Keratinocyte (primary cell): ENCODE measurements at regions not wholly inside any gene's neighbourhood (a gene's known extent, or its start where the extent isn't known, plus 50 kb on each side); places are given as distances from the start of the nearest gene placed in this dataset.
"Not testable (repeated sequence)": the region's sequence is repeated elsewhere in the genome, so short reads cannot be mapped to it uniquely, and the experiment has no call there.

ENCODE experiments used
- DNase-seq: peaks from one replicate; pipeline ENCODE4 v3.0.0-alpha.2; 2011; ENCODE audit warnings: low read depth, missing footprints, low spot score
- FAIRE-seq: peaks from 2 replicates; lab custom pipeline; 2011; peaks lifted over from hg19 to GRCh38; lab: Jason Lieb, UNC
- H2AFZ ChIP-seq: 2 replicates; pipeline ENCODE4 v1.6.0; 2012; ENCODE audit warnings: low read length, control low read depth, inconsistent platforms; ENCODE audit not compliant: control insufficient read depth
- H3K27ac ChIP-seq: 2 replicates; pipeline ENCODE4 v1.5.1; 2011; ENCODE audit warnings: low read length; ENCODE audit not compliant: control insufficient read depth, insufficient read depth
- H3K27me3 ChIP-seq: 3 replicates; pipeline ENCODE4 v1.6.0; 2011; ENCODE audit warnings: low read length; ENCODE audit not compliant: control insufficient read depth, insufficient read depth; ENCODE audit errors: extremely low read depth
- H3K36me3 ChIP-seq, 2 experiments: 2 replicates in 1 of 2; 3 replicates in 1 of 2; pipeline ENCODE4 v1.5.1; 2011; ENCODE audit warnings: low read length in 2 of 2, mild to moderate bottlenecking in 1 of 2; ENCODE audit not compliant: control insufficient read depth in 2 of 2, insufficient read depth in 2 of 2; ENCODE audit errors: extremely low read depth in 1 of 2
- H3K4me1 ChIP-seq: 3 replicates; pipeline ENCODE4 v1.5.1; 2011; ENCODE audit warnings: low read length; ENCODE audit not compliant: control insufficient read depth, insufficient read depth; ENCODE audit errors: extremely low read depth
- H3K4me2 ChIP-seq: 3 replicates; pipeline ENCODE4 v1.6.0; 2011; ENCODE audit warnings: low read depth, low read length; ENCODE audit not compliant: control insufficient read depth, insufficient read depth; ENCODE audit errors: extremely low read depth
- H3K4me3 ChIP-seq, 3 experiments: fragments of 200-600 bp in 1 of 3; sonication (generic) in 1 of 3; 2 replicates in 2 of 3; 3 replicates in 1 of 3; pipeline ENCODE4 v1.5.1; 2011 to 2016; ENCODE audit warnings: low read length in 3 of 3, mild to moderate bottlenecking in 3 of 3, control low read depth in 2 of 3, inconsistent platforms in 1 of 3, low read depth in 1 of 3, mixed read lengths in 1 of 3, mixed run types in 1 of 3, moderate library complexity in 1 of 3; ENCODE audit not compliant: control insufficient read depth in 2 of 3, insufficient read depth in 2 of 3; ENCODE audit errors: extremely low read depth in 1 of 3
- H3K79me2 ChIP-seq: 2 replicates; pipeline ENCODE4 v1.6.0; 2012; ENCODE audit warnings: low read length; ENCODE audit not compliant: control insufficient read depth, insufficient read depth
- H3K9ac ChIP-seq: 3 replicates; pipeline ENCODE4 v1.6.0; 2011; ENCODE audit warnings: low read length; ENCODE audit not compliant: control insufficient read depth, insufficient read depth; ENCODE audit errors: extremely low read depth
- H3K9me1 ChIP-seq: 3 replicates; pipeline ENCODE4 v1.6.0; 2011; ENCODE audit warnings: low read length; ENCODE audit not compliant: control insufficient read depth, insufficient read depth; ENCODE audit errors: extremely low read depth
- H3K9me3 ChIP-seq: 2 replicates; pipeline ENCODE4 v1.5.1; 2012; ENCODE audit warnings: low read depth, low read length; ENCODE audit not compliant: control insufficient read depth
- H4K20me1 ChIP-seq: 3 replicates; pipeline ENCODE4 v1.6.0; 2011; ENCODE audit warnings: low read length; ENCODE audit not compliant: control insufficient read depth, insufficient read depth; ENCODE audit errors: extremely low read depth
- EZH2 ChIP-seq: IDR thresholded peaks from one replicate; pipeline ENCODE4 v1.6.1; 2012; ENCODE audit warnings: inconsistent platforms, mild to moderate bottlenecking, low read length, moderate library complexity
- dilution Hi-C: fragments of 300-500 bp; cut with MboI; formaldehyde crosslinking; loops from one replicate; pipeline ENCODE4 v1.7.0; 2020; ENCODE audit warnings: low sequenced_read_pairs; ENCODE audit not compliant: extremely low pct_ligation_motif_present
- TF ChIP-seq, protein P1 (sequence below), 3 experiments: IDR thresholded peaks in 1 of 3; conservative IDR thresholded peaks in 1 of 3; optimal IDR thresholded peaks in 1 of 3; 2 replicates in 2 of 3; 3 replicates in 1 of 3; pipeline versions ENCODE3 to v1.5.1; 2011; ENCODE audit warnings: low read length in 3 of 3, mild to moderate bottlenecking in 3 of 3, moderate library complexity in 2 of 3, control low read depth in 1 of 3, inconsistent platforms in 1 of 3; ENCODE audit not compliant: insufficient read depth in 2 of 3; ENCODE audit errors: extremely low read depth in 1 of 3

- no peaks in the 10 kb centered on the region for H3K79me2 ChIP-seq
- H3K9me3 ChIP-seq, result no peaks in the 10 kb centered on the region
- FAIRE-seq (no peak), DNase-seq (no peak)
- H3K27me3 ChIP-seq, result no peaks in the 10 kb centered on the region
- no peaks in the 10 kb centered on the region for H4K20me1 ChIP-seq
- no peaks in the 10 kb centered on the region for H3K9me1 ChIP-seq
- dilution Hi-C loops, result no loop called here
- no peaks in the 10 kb centered on the region for H3K36me3 ChIP-seq
- H3K4me2 ChIP-seq, result no peak overlapping the region
- H3K9ac ChIP-seq, result no peak overlapping the region
- H2AFZ ChIP-seq, result no peak overlapping the region
- no peaks in the 10 kb centered on the region for H3K4me1 ChIP-seq
- H3K4me3 ChIP-seq, result no peak overlapping the region
- TF ChIP-seq EZH2, result no peak
- TF ChIP-seq, protein P1, sequence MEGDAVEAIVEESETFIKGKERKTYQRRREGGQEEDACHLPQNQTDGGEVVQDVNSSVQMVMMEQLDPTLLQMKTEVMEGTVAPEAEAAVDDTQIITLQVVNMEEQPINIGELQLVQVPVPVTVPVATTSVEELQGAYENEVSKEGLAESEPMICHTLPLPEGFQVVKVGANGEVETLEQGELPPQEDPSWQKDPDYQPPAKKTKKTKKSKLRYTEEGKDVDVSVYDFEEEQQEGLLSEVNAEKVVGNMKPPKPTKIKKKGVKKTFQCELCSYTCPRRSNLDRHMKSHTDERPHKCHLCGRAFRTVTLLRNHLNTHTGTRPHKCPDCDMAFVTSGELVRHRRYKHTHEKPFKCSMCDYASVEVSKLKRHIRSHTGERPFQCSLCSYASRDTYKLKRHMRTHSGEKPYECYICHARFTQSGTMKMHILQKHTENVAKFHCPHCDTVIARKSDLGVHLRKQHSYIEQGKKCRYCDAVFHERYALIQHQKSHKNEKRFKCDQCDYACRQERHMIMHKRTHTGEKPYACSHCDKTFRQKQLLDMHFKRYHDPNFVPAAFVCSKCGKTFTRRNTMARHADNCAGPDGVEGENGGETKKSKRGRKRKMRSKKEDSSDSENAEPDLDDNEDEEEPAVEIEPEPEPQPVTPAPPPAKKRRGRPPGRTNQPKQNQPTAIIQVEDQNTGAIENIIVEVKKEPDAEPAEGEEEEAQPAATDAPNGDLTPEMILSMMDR (optimal IDR thresholded peaks at IDR 0.05 in 1 of 3, IDR thresholded peaks at IDR 0.05 in 1 of 3, conservative IDR thresholded peaks at IDR 0.05 in 1 of 3; ENCODE audit: extremely low read depth in 1 of 3, insufficient read depth in 2 of 3, low read length in 3 of 3), result no peak
- no peak overlapping the region for H3K27ac ChIP-seq
These were observed 73.6 kb upstream of the PPP2R5C start for GRCh38 chr14:101687756-101688546.

DNA sequence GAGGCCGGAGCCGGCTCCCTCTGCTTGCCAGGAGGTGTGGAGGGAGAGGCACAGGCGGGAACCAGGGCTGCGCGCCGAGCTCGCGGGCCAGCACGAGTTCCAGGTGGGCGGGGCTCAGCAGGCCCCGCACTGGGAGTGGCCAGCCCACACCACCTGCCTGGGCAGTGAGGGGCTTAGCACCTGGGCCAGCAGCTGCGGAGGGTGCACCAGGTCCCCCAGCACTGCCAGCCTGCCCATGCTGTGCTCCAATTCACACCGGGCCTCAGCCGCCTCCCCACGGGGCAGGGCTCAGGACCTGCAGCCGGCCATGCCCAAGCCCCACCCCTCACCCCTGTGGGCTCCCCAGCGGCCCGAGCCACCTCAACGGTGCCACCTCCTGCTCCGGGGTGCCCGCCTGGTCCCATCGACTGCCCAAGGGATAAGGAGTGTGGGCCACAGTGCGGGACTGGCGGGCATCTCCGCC is 72.4 kb upstream of the PPP2R5C start:
- TF ChIP-seq, protein P1 (optimal IDR thresholded peaks at IDR 0.05 in 1 of 3, IDR thresholded peaks at IDR 0.05 in 1 of 3, conservative IDR thresholded peaks at IDR 0.05 in 1 of 3; ENCODE audit: extremely low read depth in 1 of 3, insufficient read depth in 2 of 3, low read length in 3 of 3), result no peak
- TF ChIP-seq EZH2, result no peak
- H3K27ac ChIP-seq, result no peak overlapping the region
- H3K4me3 ChIP-seq, result no peak overlapping the region
- no peaks in the 10 kb centered on the region for H3K79me2 ChIP-seq
- FAIRE-seq, result no peak
- dilution Hi-C loops, result no loop called here
- H3K36me3 ChIP-seq, result no peaks in the 10 kb centered on the region
- no peaks in the 10 kb centered on the region for H3K9me1 ChIP-seq
- no peaks in the 10 kb centered on the region for H3K9me3 ChIP-seq
- H3K27me3 ChIP-seq, result no peaks in the 10 kb centered on the region
- no peak overlapping the region for H2AFZ ChIP-seq
- H3K4me1 ChIP-seq, result no peaks in the 10 kb centered on the region
- H4K20me1 ChIP-seq, result no peaks in the 10 kb centered on the region
- no peak for DNase-seq
- no peak overlapping the region for H3K4me2 ChIP-seq
- H3K9ac ChIP-seq, result no peak overlapping the region

GRCh38 chr14:101689966-101690365 is 71.5 kb upstream of the PPP2R5C start:
- H2AFZ ChIP-seq, FAIRE-seq, H3K4me2 ChIP-seq, H4K20me1 ChIP-seq, H3K27me3 ChIP-seq, H3K79me2 ChIP-seq, dilution Hi-C loops, H3K27ac ChIP-seq, H3K9me3 ChIP-seq, H3K9me1 ChIP-seq, H3K4me1 ChIP-seq, DNase-seq, H3K36me3 ChIP-seq, H3K4me3 ChIP-seq, H3K9ac ChIP-seq: not testable (repeated sequence)
